Stimulated activated memory B cell treated with anti-CD40 and anti-IgM and Interleukin-4, amounts not matched to agents 10 μg/mL and 1 μg/mL and 100 μg/mL, for 72 hours (primary cell): ENCODE measurements at regions not wholly inside any gene's neighbourhood (a gene's known extent, or its start where the extent isn't known, plus 50 kb on each side); places are given as distances from the start of the nearest gene placed in this dataset.
"Not testable (repeated sequence)": the region's sequence is repeated elsewhere in the genome, so short reads cannot be mapped to it uniquely, and the experiment has no call there.

Experiments
- ATAC-seq: fragments of 150-1000 bp; cut with Tn5 transposase; 2 replicates; pipeline ENCODE4 v1.10.0; 2021
- H3K27ac Mint-ChIP-seq: one replicate; pipeline ENCODE4 v1.8.0; 2022; ENCODE audit warnings: mild to moderate bottlenecking, mixed read lengths
- H3K27me3 Mint-ChIP-seq: one replicate; pipeline ENCODE4 v1.8.0; 2022; ENCODE audit warnings: mixed read lengths
- H3K36me3 Mint-ChIP-seq: one replicate; pipeline ENCODE4 v1.8.0; 2022; ENCODE audit warnings: mixed read lengths
- H3K4me1 Mint-ChIP-seq: one replicate; pipeline ENCODE4 v1.8.0; 2022; ENCODE audit warnings: mixed read lengths
- H3K4me3 Mint-ChIP-seq: one replicate; pipeline ENCODE4 v1.8.0; 2022; ENCODE audit warnings: mild to moderate bottlenecking, moderate library complexity, mixed read lengths
- H3K9me3 Mint-ChIP-seq: one replicate; pipeline ENCODE4 v1.8.0; 2022; ENCODE audit warnings: mixed read lengths

GRCh38 chr5:133869519-133870335 lies 98.7 kb downstream of the C5orf15 start:
- Mint-ChIP-seq H3K9me3 (no peaks in the 10 kb centered on the region), H3K27me3 (no peaks in the 10 kb centered on the region), H3K4me1 (peaks cover 6% of the 10 kb centered on the region), H3K36me3 (no peaks in the 10 kb centered on the region), H3K4me3 (no peak overlapping the region), H3K27ac (peak overlapping the region; percentile 29)
- ATAC-seq: no peak

GRCh38 chr5:133868946-133869518 lies 99.4 kb downstream of the C5orf15 start:
- no peaks in the 10 kb centered on the region for H3K9me3 Mint-ChIP-seq
- no peaks in the 10 kb centered on the region for H3K27me3 Mint-ChIP-seq
- H3K4me1 Mint-ChIP-seq: peaks cover 3% of the 10 kb centered on the region
- H3K4me3 Mint-ChIP-seq: no peak overlapping the region
- peak overlapping the region; percentile 29 for H3K27ac Mint-ChIP-seq
- H3K36me3 Mint-ChIP-seq: no peaks in the 10 kb centered on the region
- ATAC-seq: peak; percentile 72

GRCh38 chr5:133867851-133868545 lies 100.4 kb downstream of the C5orf15 start:
- Mint-ChIP-seq H3K27ac (no peak overlapping the region), H3K4me1 (no peaks in the 10 kb centered on the region), H3K4me3 (no peak overlapping the region), H3K9me3 (no peaks in the 10 kb centered on the region), H3K27me3 (no peaks in the 10 kb centered on the region), H3K36me3 (no peaks in the 10 kb centered on the region)
- ATAC-seq: no peak

GRCh38 chr5:133867341-133867740 lies 101.1 kb downstream of the C5orf15 start:
- H3K36me3 Mint-ChIP-seq: no peaks in the 10 kb centered on the region
- ATAC-seq: no peak
- H3K4me1 Mint-ChIP-seq: no peaks in the 10 kb centered on the region
- H3K27me3 Mint-ChIP-seq: no peaks in the 10 kb centered on the region
- no peak overlapping the region for H3K4me3 Mint-ChIP-seq
- no peaks in the 10 kb centered on the region for H3K9me3 Mint-ChIP-seq
- H3K27ac Mint-ChIP-seq: no peak overlapping the region

GRCh38 chr5:133866903-133867245 lies 101.6 kb downstream of the C5orf15 start:
- Mint-ChIP-seq H3K4me3 (no peak overlapping the region), H3K36me3 (no peaks in the 10 kb centered on the region), H3K27ac (no peak overlapping the region), H3K9me3 (no peaks in the 10 kb centered on the region), H3K4me1 (no peaks in the 10 kb centered on the region), H3K27me3 (no peaks in the 10 kb centered on the region)
- ATAC-seq: no peak

GRCh38 chr5:133866160-133866902 lies 102.1 kb downstream of the C5orf15 start:
- Mint-ChIP-seq H3K36me3 (no peaks in the 10 kb centered on the region), H3K27ac (no peak overlapping the region), H3K4me1 (peaks cover 4% of the 10 kb centered on the region), H3K9me3 (no peaks in the 10 kb centered on the region), H3K27me3 (no peaks in the 10 kb centered on the region), H3K4me3 (no peak overlapping the region)
- no peak for ATAC-seq

GRCh38 chr5:133865113-133865512 lies 103.3 kb downstream of the C5orf15 start:
- Mint-ChIP-seq H3K27me3 (no peaks in the 10 kb centered on the region), H3K4me1 (peaks cover 10% of the 10 kb centered on the region), H3K27ac (peak overlapping the region; percentile 40)

GRCh38 chr5:133864711-133865110 lies 103.7 kb downstream of the C5orf15 start:
- no peaks in the 10 kb centered on the region for H3K36me3 Mint-ChIP-seq
- peaks cover 10% of the 10 kb centered on the region for H3K4me1 Mint-ChIP-seq
- H3K27me3 Mint-ChIP-seq: no peaks in the 10 kb centered on the region
- peak overlapping the region; percentile 40 for H3K27ac Mint-ChIP-seq
- no peak for ATAC-seq
- no peaks in the 10 kb centered on the region for H3K9me3 Mint-ChIP-seq
- no peak overlapping the region for H3K4me3 Mint-ChIP-seq

More at GRCh38 chr5:133865113-133865512, 103.3 kb downstream of the C5orf15 start:
- no peak for ATAC-seq
- Mint-ChIP-seq H3K36me3 (no peaks in the 10 kb centered on the region), H3K4me3 (no peak overlapping the region), H3K9me3 (no peaks in the 10 kb centered on the region)

- no peaks in the 10 kb centered on the region for H3K36me3 Mint-ChIP-seq
- no peak overlapping the region for H3K4me3 Mint-ChIP-seq
- H3K27ac Mint-ChIP-seq: peak overlapping the region; percentile 40
- peaks cover 10% of the 10 kb centered on the region for H3K4me1 Mint-ChIP-seq
- no peak for ATAC-seq
- no peaks in the 10 kb centered on the region for H3K9me3 Mint-ChIP-seq
- H3K27me3 Mint-ChIP-seq: no peaks in the 10 kb centered on the region
These were observed 104.4 kb downstream of the C5orf15 start for GRCh38 chr5:133863857-133864585.

GRCh38 chr5:133861161-133861737 lies 107.2 kb downstream of the C5orf15 start:
- Mint-ChIP-seq H3K27me3 (no peaks in the 10 kb centered on the region), H3K4me1 (peaks cover 10% of the 10 kb centered on the region), H3K27ac (no peak overlapping the region), H3K36me3 (no peaks in the 10 kb centered on the region), H3K4me3 (no peak overlapping the region), H3K9me3 (no peaks in the 10 kb centered on the region)
- peak; percentile 89 for ATAC-seq

- Mint-ChIP-seq H3K27ac (no peak overlapping the region), H3K4me3 (no peak overlapping the region), H3K4me1 (peaks cover 10% of the 10 kb centered on the region), H3K9me3 (no peaks in the 10 kb centered on the region), H3K36me3 (no peaks in the 10 kb centered on the region), H3K27me3 (peaks cover 14% of the 10 kb centered on the region)
- ATAC-seq: no peak
These were observed 109.4 kb downstream of the C5orf15 start for GRCh38 chr5:133859073-133859472.

GRCh38 chr5:133857595-133858313 lies 110.7 kb downstream of the C5orf15 start:
- Mint-ChIP-seq H3K4me1 (peaks cover 14% of the 10 kb centered on the region), H3K27me3 (peaks cover 23% of the 10 kb centered on the region)
- H3K4me3 Mint-ChIP-seq, H3K36me3 Mint-ChIP-seq, H3K9me3 Mint-ChIP-seq, H3K27ac Mint-ChIP-seq, ATAC-seq: not testable (repeated sequence)

GRCh38 chr5:133854554-133854953 lies 113.9 kb downstream of the C5orf15 start:
- Mint-ChIP-seq H3K27me3 (peaks cover 23% of the 10 kb centered on the region), H3K9me3 (no peaks in the 10 kb centered on the region), H3K4me3 (no peak overlapping the region), H3K4me1 (peaks cover 14% of the 10 kb centered on the region), H3K36me3 (no peaks in the 10 kb centered on the region), H3K27ac (no peak overlapping the region)
- ATAC-seq: no peak
